ENCODE measurements at regions not wholly inside any gene's neighbourhood (a gene's known extent, or its start where the extent isn't known, plus 50 kb on each side); places are given as distances from the start of the nearest gene placed in this dataset.

- Histone ChIP-seq H2BK12ac (ENCODE audit: insufficient read length, low read depth, low read length) (no peak overlapping the region), H3K27ac (ENCODE audit: insufficient read length, low read depth, low read length) (no peak overlapping the region), H4K91ac (ENCODE audit: insufficient read length, low read depth, low read length) (no peak overlapping the region), H3K27me3 (ENCODE audit: insufficient read depth, low read length) (no peaks in the 10 kb centered on the region; the same call in 1 of the 2 replicates), H2BK20ac (ENCODE audit: low read depth, low read length, poor library complexity, severe bottlenecking) (no peak overlapping the region), H3K56ac (ENCODE audit: insufficient read length, low read depth, low read length) (no peak overlapping the region), H3K23ac (ENCODE audit: insufficient read length, low read depth, low read length) (no peak overlapping the region), H3K4ac (ENCODE audit: low read depth, low read length) (no peak overlapping the region), H2BK120ac (ENCODE audit: low read depth, low read length, poor library complexity, severe bottlenecking) (no peak overlapping the region), H3K9me3 (ENCODE audit: control insufficient read depth, low read depth, low read length) (no peaks in the 10 kb centered on the region), H3K4me1 (ENCODE audit: insufficient read depth, low read length) (no peaks in the 10 kb centered on the region; the same call in 1 of the 2 replicates), H3K4me2 (ENCODE audit: insufficient read depth, insufficient read length, low read length) (no peak overlapping the region), H3K79me1 (ENCODE audit: insufficient read depth, low read depth, low read length, poor library complexity, severe bottlenecking) (no peaks in the 10 kb centered on the region), H4K5ac (ENCODE audit: insufficient read length, low read depth, low read length) (no peak overlapping the region), H2BK15ac (ENCODE audit: low read depth, low read length) (no peak overlapping the region), H3K14ac (ENCODE audit: insufficient read depth, low read length) (no peak overlapping the region), H3K23me2 (ENCODE audit: insufficient read length, low read depth, low read length, poor library complexity, severe bottlenecking) (no peaks in the 10 kb centered on the region), H3K9ac (ENCODE audit: extremely low read depth, insufficient read length, low read length) (no peak overlapping the region), H2BK5ac (ENCODE audit: insufficient read length, low read length) (no peak overlapping the region), H3T11ph (ENCODE audit: low read length) (no peak overlapping the region), H2AFZ (ENCODE audit: low read length) (no peak overlapping the region), H3K18ac (ENCODE audit: insufficient read length, low read depth, low read length) (no peak overlapping the region), H4K20me1 (ENCODE audit: control insufficient read depth, insufficient read depth, insufficient read length) (no peaks in the 10 kb centered on the region), H4K8ac (replicated peaks; ENCODE audit: insufficient read length, low read depth, low read length) (no peak overlapping the region), H2AK5ac (ENCODE audit: insufficient read length, low read length) (no peak overlapping the region), H3K79me2 (ENCODE audit: insufficient read depth, low read length) (no peaks in the 10 kb centered on the region)
- no peak overlapping the region for H3K27ac Mint-ChIP-seq
- no peaks in the 10 kb centered on the region for H3K36me3 Mint-ChIP-seq (ENCODE audit: insufficient read depth in 1 of 3, low read depth in 3 of 3)
- H3K4me1 Mint-ChIP-seq: peaks cover 29 to 53% of the 10 kb centered on the region in 2 experiments
- H3K4me3 Mint-ChIP-seq: no peak overlapping the region
- no peaks in the 10 kb centered on the region for H3K27me3 Mint-ChIP-seq (ENCODE audit: low read depth)
- H3K9me3 Mint-ChIP-seq: no peaks in the 10 kb centered on the region
- WGBS (ENCODE audit: extremely low coverage, insufficient read length, low lambda C conversion rate): no CpG with 5 or more reads among the region's 6 CpGs
- no peak for DNase-seq
- TF ChIP-seq CTCF (conservative IDR thresholded peaks at IDR 0.05): no peak
Observed at GRCh38 chr4:30856795-30857564, 136.8 kb downstream of the PCDH7 start.

Measured in H9 (cell line).